ENCODE measurements at regions not wholly inside any gene's neighbourhood (a gene's known extent, or its start where the extent isn't known, plus 50 kb on each side); places are given as distances from the start of the nearest gene placed in this dataset.

DNA sequence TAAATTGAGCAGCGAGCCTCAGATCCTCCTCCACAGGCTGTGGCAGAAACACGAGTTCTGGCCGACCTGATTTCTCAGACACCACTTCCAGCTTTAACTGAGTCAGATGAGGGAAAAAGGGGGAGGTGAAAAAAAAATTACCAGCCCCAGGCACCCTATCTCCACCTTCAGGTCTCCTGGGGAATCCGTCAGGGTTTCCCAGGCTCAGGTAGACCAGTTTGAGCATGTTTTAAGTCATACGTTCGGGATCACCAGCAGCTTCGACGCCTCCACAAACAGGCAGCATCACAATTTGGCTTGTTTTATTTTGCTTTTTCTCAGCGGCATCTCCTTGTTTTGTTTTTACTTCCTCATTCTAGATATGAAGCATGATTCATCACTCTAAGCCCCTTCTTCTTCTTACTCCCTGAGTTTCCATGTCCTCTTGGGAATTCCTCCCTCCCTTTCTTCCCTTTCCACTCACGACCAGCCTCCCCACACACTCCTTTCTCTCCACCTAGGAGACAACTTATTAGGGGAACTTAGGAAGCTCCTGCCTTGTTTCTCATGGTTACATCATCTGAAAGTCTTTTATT is 190.1 kb downstream of the ZNF621 start:
- Histone ChIP-seq H3K9me3 (ENCODE audit: insufficient read depth, low read length, severe bottlenecking) (no peaks in the 10 kb centered on the region), H2AFZ (ENCODE audit: low read depth, low read length) (no peak overlapping the region), H3K27ac (ENCODE audit: low read length) (no peak overlapping the region), H3K4me3 (ENCODE audit: low read depth in 1 of 2, low read length in 2 of 2) (no peak overlapping the region), H3K4me1 (ENCODE audit: insufficient read depth, low read length) (no peaks in the 10 kb centered on the region), H3K79me2 (ENCODE audit: insufficient read depth, low read length) (no peaks in the 10 kb centered on the region), H3K27me3 (ENCODE audit: insufficient read depth, low read length, poor library complexity) (peaks cover 10% of the 10 kb centered on the region), H3K36me3 (ENCODE audit: insufficient read depth, low read length) (no peaks in the 10 kb centered on the region), H4K20me1 (ENCODE audit: insufficient read depth, low read length) (no peaks in the 10 kb centered on the region), H3K4me2 (ENCODE audit: insufficient read depth, low read length) (no peak overlapping the region), H3K9ac (ENCODE audit: low read depth, low read length) (no peak overlapping the region)
- ATAC-seq (ENCODE audit: insufficient read depth, low read depth) (no peak), DNase-seq (no peak)
- no peak for TF ChIP-seq EZH2 (IDR thresholded peaks at IDR 0.05; ENCODE audit: borderline replicate concordance, low read depth, low read length, severe bottlenecking)
- TF ChIP-seq, protein P1, sequence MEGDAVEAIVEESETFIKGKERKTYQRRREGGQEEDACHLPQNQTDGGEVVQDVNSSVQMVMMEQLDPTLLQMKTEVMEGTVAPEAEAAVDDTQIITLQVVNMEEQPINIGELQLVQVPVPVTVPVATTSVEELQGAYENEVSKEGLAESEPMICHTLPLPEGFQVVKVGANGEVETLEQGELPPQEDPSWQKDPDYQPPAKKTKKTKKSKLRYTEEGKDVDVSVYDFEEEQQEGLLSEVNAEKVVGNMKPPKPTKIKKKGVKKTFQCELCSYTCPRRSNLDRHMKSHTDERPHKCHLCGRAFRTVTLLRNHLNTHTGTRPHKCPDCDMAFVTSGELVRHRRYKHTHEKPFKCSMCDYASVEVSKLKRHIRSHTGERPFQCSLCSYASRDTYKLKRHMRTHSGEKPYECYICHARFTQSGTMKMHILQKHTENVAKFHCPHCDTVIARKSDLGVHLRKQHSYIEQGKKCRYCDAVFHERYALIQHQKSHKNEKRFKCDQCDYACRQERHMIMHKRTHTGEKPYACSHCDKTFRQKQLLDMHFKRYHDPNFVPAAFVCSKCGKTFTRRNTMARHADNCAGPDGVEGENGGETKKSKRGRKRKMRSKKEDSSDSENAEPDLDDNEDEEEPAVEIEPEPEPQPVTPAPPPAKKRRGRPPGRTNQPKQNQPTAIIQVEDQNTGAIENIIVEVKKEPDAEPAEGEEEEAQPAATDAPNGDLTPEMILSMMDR (IDR thresholded peaks at IDR 0.05; ENCODE audit: borderline replicate concordance, extremely low read depth, low read length, poor library complexity, severe bottlenecking): no peak

DNA sequence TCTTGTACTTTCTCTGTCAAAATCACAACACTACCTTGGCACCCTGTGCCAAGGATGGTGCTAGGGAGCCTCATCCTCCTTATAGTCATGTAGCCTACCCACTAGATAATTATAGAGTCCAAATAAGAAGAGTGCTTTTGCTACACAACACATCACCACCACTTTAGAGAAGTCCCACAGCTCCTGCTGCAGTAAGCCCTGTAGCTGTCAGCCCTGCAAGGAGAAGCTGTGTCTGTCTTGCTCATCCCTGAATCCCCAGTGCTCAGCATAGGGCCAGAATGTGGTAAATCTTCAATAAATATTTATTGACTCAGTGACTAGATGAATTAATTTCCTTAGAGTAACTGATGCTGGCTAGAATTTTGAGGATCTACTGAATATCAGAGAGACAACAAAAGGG is 190.8 kb downstream of the ZNF621 start:
- Histone ChIP-seq H2AFZ (ENCODE audit: low read depth, low read length) (no peak overlapping the region), H3K27me3 (ENCODE audit: insufficient read depth, low read length, poor library complexity) (peaks cover 11% of the 10 kb centered on the region), H3K4me2 (ENCODE audit: insufficient read depth, low read length) (no peak overlapping the region), H3K4me1 (ENCODE audit: insufficient read depth, low read length) (no peaks in the 10 kb centered on the region), H3K9me3 (ENCODE audit: insufficient read depth, low read length, severe bottlenecking) (no peaks in the 10 kb centered on the region), H3K4me3 (ENCODE audit: low read depth in 1 of 2, low read length in 2 of 2) (no peak overlapping the region), H4K20me1 (ENCODE audit: insufficient read depth, low read length) (no peaks in the 10 kb centered on the region), H3K79me2 (ENCODE audit: insufficient read depth, low read length) (no peaks in the 10 kb centered on the region), H3K9ac (ENCODE audit: low read depth, low read length) (no peak overlapping the region), H3K36me3 (ENCODE audit: insufficient read depth, low read length) (no peaks in the 10 kb centered on the region), H3K27ac (ENCODE audit: low read length) (no peak overlapping the region)
- no peak for ATAC-seq (ENCODE audit: insufficient read depth, low read depth)
- DNase-seq: no peak
- TF ChIP-seq, protein P1 (IDR thresholded peaks at IDR 0.05; ENCODE audit: borderline replicate concordance, extremely low read depth, low read length, poor library complexity, severe bottlenecking): no peak
- TF ChIP-seq EZH2 (IDR thresholded peaks at IDR 0.05; ENCODE audit: borderline replicate concordance, low read depth, low read length, severe bottlenecking): no peak

DNA sequence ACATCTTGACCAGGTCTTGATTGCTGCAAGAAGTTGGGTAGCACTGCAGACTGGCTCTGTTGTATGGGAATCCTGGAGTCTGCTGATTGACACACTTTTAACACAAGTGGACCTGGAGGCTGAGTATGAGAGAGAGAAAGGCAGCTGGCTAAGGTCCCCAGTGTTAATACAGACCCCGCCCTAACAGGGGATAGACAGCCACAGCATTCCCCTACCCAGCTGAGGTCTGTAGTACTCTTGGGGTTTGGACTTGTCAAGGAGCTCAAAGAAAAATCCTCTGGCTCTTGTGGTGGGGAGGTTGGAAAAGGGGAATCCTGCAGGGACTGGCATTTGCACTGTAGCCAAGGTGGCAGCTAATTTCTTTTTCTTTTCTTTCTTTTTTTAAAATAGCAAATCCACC is 192.7 kb downstream of the ZNF621 start:
- H3K36me3 ChIP-seq (ENCODE audit: insufficient read depth, low read length): no peaks in the 10 kb centered on the region
- no peaks in the 10 kb centered on the region for H3K9me3 ChIP-seq (ENCODE audit: insufficient read depth, low read length, severe bottlenecking)
- H3K9ac ChIP-seq (ENCODE audit: low read depth, low read length): no peak overlapping the region
- no peaks in the 10 kb centered on the region for H3K4me1 ChIP-seq (ENCODE audit: insufficient read depth, low read length)
- no peak overlapping the region for H2AFZ ChIP-seq (ENCODE audit: low read depth, low read length)
- TF ChIP-seq EZH2 (IDR thresholded peaks at IDR 0.05; ENCODE audit: borderline replicate concordance, low read depth, low read length, severe bottlenecking): no peak
- TF ChIP-seq, protein P1 (IDR thresholded peaks at IDR 0.05; ENCODE audit: borderline replicate concordance, extremely low read depth, low read length, poor library complexity, severe bottlenecking): no peak
- DNase-seq: no peak
- no peak for ATAC-seq (ENCODE audit: insufficient read depth, low read depth)
- peaks cover 17% of the 10 kb centered on the region for H3K27me3 ChIP-seq (ENCODE audit: insufficient read depth, low read length, poor library complexity)
- no peaks in the 10 kb centered on the region for H3K79me2 ChIP-seq (ENCODE audit: insufficient read depth, low read length)
- no peaks in the 10 kb centered on the region for H4K20me1 ChIP-seq (ENCODE audit: insufficient read depth, low read length)
- H3K4me3 ChIP-seq (ENCODE audit: low read depth in 1 of 2, low read length in 2 of 2): no peak overlapping the region
- H3K27ac ChIP-seq (ENCODE audit: low read length): no peak overlapping the region
- no peak overlapping the region for H3K4me2 ChIP-seq (ENCODE audit: insufficient read depth, low read length)

DNA sequence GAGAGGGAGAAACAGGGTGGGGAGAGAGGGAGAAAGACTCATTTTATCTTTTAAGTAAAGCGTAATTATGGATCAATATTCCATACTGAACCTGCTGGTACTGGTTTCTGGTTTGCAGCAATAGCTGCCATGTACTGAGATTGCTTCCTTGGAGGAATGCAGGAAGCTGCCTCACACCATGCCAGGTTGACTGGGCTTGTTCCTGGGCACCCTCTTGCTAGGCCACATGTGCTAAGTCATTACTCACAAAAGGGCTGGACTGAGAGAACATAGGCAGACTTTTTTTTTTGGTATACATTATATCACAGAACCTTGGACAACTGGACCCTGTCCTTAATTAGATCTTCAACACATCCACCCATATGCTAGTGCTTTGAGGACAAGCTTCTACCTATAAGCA is 193.4 kb downstream of the ZNF621 start:
- H3K4me3 ChIP-seq (ENCODE audit: low read depth in 1 of 2, low read length in 2 of 2): no peak overlapping the region
- H3K9me3 ChIP-seq (ENCODE audit: insufficient read depth, low read length, severe bottlenecking): no peaks in the 10 kb centered on the region
- no peaks in the 10 kb centered on the region for H4K20me1 ChIP-seq (ENCODE audit: insufficient read depth, low read length)
- no peaks in the 10 kb centered on the region for H3K36me3 ChIP-seq (ENCODE audit: insufficient read depth, low read length)
- DNase-seq (no peak), ATAC-seq (ENCODE audit: insufficient read depth, low read depth) (no peak)
- H3K27ac ChIP-seq (ENCODE audit: low read length): no peak overlapping the region
- H3K4me1 ChIP-seq (ENCODE audit: insufficient read depth, low read length): no peaks in the 10 kb centered on the region
- no peak overlapping the region for H3K9ac ChIP-seq (ENCODE audit: low read depth, low read length)
- no peaks in the 10 kb centered on the region for H3K79me2 ChIP-seq (ENCODE audit: insufficient read depth, low read length)
- peaks cover 17% of the 10 kb centered on the region for H3K27me3 ChIP-seq (ENCODE audit: insufficient read depth, low read length, poor library complexity)
- no peak overlapping the region for H2AFZ ChIP-seq (ENCODE audit: low read depth, low read length)
- TF ChIP-seq, protein P1 (IDR thresholded peaks at IDR 0.05; ENCODE audit: borderline replicate concordance, extremely low read depth, low read length, poor library complexity, severe bottlenecking): no peak
- TF ChIP-seq EZH2 (IDR thresholded peaks at IDR 0.05; ENCODE audit: borderline replicate concordance, low read depth, low read length, severe bottlenecking): no peak
- H3K4me2 ChIP-seq (ENCODE audit: insufficient read depth, low read length): no peak overlapping the region

Data from DND-41 (cell line).